Stimulated activated naive CD8-positive, alpha-beta T cell treated with anti-CD3 and anti-CD28 coated beads, Interleukin-15, Interleukin-2, amounts not matched to agents 100 U/mL and 50 U/mL, for 24 hours (primary cell): ENCODE measurements at regions not wholly inside any gene's neighbourhood (a gene's known extent, or its start where the extent isn't known, plus 50 kb on each side); places are given as distances from the start of the nearest gene placed in this dataset.
A peak's percentile ranks its signal among the peaks of the same experiment; 100 is the strongest.

Experiments used
- ATAC-seq: fragments of 150-1000 bp; cut with Tn5 transposase; one replicate; pipeline ENCODE4 v1.10.0; 2021
- DNase-seq: peaks from one replicate; pipeline ENCODE4 v3.0.0; 2021

DNA sequence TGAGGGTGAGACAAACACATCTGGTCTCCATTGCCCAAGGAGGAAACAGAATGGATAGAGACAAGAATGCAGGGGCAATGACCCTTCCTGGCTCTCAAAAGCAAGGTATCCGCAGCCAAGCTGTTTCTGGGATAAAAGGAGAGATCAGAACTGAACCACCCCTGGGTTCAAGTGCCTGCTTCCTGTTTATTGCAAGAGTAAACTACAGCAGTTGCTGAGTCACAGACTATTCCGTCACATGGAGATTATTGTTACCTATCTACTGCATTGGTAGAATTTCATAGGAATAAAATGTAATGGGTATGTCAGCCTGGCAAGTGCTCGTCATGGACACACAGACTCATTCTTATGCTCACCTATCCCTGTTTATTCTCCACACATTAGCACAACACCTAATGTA lies 821.6 kb downstream of the GRID1 start:
- DNase-seq (no peak), ATAC-seq (no peak)

DNA sequence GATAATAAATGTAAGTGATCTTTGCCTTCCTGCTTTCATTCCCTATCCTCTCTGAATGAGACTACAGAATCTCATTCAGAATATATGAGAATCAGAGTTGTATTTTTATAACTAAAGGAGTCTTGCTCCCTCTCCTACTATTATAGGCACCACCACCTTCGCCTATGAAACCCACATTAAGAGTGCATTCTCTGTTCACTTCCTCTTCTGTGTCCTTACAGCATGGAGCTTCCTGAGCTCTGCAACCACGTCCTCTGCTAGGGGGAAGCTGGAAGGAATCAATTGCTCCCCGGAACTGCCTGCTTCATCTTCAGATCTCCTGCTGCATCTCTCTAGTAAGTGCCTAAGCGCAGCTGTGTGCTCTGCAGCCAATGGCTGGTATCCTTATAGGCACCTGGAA lies 820.7 kb downstream of the GRID1 start:
- ATAC-seq: no peak
- no peak for DNase-seq

- ATAC-seq (no peak), DNase-seq (no peak)
These were observed 819.1 kb downstream of the GRID1 start for GRCh38 chr10:85547460-85548023.

DNA sequence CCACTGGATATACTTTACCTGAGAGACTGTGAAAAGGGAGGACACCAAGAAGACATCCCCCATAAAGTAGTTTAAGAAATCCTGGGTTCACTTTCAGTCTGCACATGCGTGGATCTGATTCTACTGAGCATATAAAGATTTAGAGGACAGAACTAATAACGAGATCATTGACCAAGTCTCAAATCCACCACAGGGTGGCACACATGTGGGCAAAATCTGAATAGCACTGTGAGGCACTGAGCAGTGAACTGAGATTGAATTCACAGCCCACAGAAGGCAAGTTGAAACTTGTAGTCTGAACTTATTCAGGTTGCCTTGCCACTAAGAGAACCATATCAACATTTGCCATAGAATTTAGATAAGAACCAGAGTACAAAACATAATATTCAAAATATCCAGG lies 818.6 kb downstream of the GRID1 start:
- DNase-seq: peak; percentile 5

More for the DNA sequence above, 818.6 kb downstream of the GRID1 start:
- ATAC-seq: no peak
